ENCODE measurements at regions not wholly inside any gene's neighbourhood (a gene's known extent, or its start where the extent isn't known, plus 50 kb on each side); places are given as distances from the start of the nearest gene placed in this dataset.

- TF ChIP-seq CTCF (IDR thresholded peaks at IDR 0.05; ENCODE audit: control extremely low read depth in 1 of 3, insufficient read depth in 1 of 3, low read depth in 1 of 3, low read length in 3 of 3) (no peak), YY1 (IDR thresholded peaks at IDR 0.05; ENCODE audit: low read depth, low read length) (no peak), POLR2A (IDR thresholded peaks at IDR 0.05; ENCODE audit: control extremely low read depth in 1 of 2, low read depth in 2 of 2, low read length in 2 of 2) (no peak), E2F6 (IDR thresholded peaks at IDR 0.05) (no peak), HDAC2 (IDR thresholded peaks at IDR 0.05; ENCODE audit: borderline replicate concordance in 1 of 2, low read depth in 2 of 2, low read length in 2 of 2) (no peak), EZH2 (IDR thresholded peaks at IDR 0.05; ENCODE audit: low read depth, low read length, severe bottlenecking) (no peak), TAF7 (optimal IDR thresholded peaks at IDR 0.05; ENCODE audit: borderline replicate concordance, low read depth, low read length) (no peak), JUN (IDR thresholded peaks at IDR 0.05; ENCODE audit: low read depth, low read length) (no peak), GTF2F1 (IDR thresholded peaks at IDR 0.05; ENCODE audit: borderline replicate concordance, low read depth, low read length) (no peak)
Measured at GRCh38 chr1:24254783-24255182, 64.4 kb upstream of the GRHL3 start.

Data from H1 (cell line).